ENCODE measurements at regions not wholly inside any gene's neighbourhood (a gene's known extent, or its start where the extent isn't known, plus 50 kb on each side); places are given as distances from the start of the nearest gene placed in this dataset.

GRCh38 chr10:83252596-83252995 lies 886.7 kb upstream of the GHITM start:
- no peak for DNase-seq

DNA sequence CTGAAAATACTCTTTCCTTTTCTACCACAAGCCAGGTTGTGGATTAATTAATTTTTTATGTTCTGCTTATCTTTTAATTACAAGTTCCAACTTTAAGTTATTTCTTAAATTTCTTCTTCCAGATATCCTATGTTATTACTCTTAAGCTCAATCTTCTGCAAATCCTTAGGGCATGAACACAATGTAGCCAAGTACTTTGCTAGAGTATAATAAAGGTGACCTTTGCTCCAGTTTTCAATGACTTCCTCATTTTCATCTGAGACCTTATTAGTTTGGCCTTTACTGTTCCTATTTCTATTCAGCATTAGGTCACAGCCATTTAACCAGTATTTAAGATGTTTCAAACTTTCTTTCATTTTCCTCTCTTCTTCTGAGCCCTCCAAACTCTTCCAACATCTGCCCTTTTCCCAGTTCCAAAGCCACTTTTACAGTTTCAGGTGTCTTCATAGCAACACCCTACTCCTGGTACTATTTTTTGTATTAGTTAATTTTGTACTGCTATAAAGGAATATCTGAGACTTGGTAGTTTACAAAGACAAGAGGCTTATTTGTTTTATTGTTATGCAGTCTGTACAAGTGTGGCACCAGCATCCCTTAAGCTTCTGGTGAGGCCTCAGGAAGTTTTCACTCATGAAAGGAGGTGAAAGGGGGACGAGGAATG lies 886.2 kb upstream of the GHITM start:
- DNase-seq, result no peak

DNA sequence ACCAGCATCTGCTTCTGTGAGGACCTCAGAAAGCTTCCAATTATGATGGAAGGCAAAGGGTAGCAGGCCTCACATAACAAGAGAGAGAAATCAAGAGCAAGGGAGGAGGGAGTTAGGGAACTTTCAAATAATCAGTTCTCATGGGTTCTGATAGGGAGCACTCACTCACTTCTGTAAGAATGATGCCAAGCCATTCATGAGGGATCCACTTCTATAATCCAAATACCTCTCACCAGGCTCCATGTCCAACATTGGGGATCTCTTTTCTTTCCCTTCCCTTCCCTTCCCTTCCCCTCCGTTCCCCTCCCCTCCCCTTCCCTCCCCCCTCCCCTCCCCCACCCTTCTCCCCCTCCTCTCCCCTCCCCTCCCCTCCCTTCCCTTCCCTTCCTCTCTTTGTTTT lies 884.6 kb upstream of the GHITM start:
- no peak for DNase-seq

- DNase-seq, result no peak
Measured at GRCh38 chr10:83262434-83262833, 876.9 kb upstream of the GHITM start.

- peak in 1 of 2 experiments; percentile 25 for DNase-seq
Measured at GRCh38 chr10:83272666-83273434, 866.5 kb upstream of the GHITM start.

- DNase-seq, result peak; percentile 63 to 82
Measured at GRCh38 chr10:83274088-83274487, 865.2 kb upstream of the GHITM start.

GRCh38 chr10:83276971-83277370 lies 862.3 kb upstream of the GHITM start:
- DNase-seq, result no peak

- no peak for DNase-seq
Measured at GRCh38 chr10:83283151-83283550, 856.2 kb upstream of the GHITM start.

DNA sequence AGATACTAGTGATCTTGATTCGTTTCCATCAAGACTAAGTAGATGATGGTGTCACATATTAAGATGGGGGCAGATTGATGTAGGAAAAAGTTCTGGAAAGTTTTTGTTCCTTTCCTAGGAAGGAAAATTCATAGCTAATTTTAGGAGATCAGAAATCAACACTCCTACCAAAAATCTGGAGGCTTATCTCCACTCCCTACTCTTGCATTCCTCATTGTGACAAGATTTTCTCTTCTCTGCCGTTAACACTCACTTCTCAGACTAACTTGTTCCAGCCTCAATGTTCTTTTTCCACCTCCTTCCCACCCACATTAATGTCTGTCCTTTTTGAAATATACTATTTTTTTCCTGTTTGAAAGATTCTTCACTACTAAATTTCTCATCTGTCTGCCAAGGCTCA lies 851.9 kb upstream of the GHITM start:
- DNase-seq, result no peak

GRCh38 chr10:83289373-83289772 lies 849.9 kb upstream of the GHITM start:
- DNase-seq, result peak in 1 of 2 experiments; percentile 0

DNA sequence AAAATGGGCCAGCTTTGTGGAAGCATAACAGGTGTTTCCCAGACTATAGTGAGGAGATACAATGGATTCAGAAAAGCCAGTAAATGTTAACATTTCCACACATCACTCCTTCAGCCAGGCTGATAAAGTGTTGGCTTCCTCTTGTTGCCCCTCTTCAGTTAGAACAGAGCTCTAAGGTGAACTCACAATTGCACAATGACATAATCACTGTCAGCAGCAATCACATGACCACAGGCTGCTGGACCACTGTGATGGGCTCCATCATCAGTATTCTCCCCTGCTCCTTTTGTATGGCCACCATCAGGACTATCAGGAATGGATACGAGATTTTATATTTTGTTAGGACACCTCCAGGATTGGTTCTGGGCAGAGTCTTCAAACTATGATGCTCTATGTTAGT lies 849.4 kb upstream of the GHITM start:
- DNase-seq, result no peak

DNA sequence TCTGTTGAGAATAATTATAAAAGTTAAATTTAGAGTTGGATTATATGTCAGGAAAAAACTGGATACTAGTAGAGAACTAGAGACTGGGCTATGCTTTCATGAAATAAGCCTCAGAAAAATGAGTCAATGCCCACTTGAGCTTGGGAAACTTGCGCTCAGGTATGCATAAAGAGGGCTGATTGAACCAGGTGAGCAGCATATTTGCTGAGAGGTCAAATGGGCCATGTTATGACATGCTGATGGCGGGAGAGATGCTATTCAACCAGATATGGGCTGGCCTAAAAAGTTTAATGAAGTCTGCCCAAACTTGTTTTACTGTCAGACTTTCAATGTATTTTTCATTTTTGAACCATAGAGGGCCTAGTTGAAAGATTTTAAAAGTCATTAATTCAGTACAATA lies 837.6 kb upstream of the GHITM start:
- DNase-seq, result no peak

DNA sequence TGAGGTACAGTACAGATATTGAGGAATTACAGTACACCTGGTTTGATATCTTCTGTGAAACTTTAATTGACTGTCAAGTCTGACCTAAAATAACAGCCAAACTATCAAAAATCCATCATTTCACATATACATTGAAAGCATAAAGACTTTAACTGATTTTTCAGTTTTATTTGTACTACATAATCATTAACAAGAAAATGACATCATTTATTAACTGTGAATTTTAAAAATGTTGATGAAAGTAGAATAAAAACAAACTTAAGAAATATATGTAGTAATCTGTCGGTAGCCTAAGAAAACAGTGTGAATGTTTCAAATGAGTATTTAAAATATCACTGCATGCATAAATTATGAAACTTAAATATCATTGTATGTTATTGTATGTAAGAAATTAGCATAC lies 836.7 kb upstream of the GHITM start:
- DNase-seq, result no peak

- DNase-seq, result no peak
Measured at GRCh38 chr10:83310688-83311087, 828.6 kb upstream of the GHITM start.

GRCh38 chr10:83312570-83312969 lies 826.7 kb upstream of the GHITM start:
- DNase-seq, result no peak

GRCh38 chr10:83332690-83333089 lies 806.6 kb upstream of the GHITM start:
- DNase-seq, result no peak

GRCh38 chr10:83333566-83333965 lies 805.7 kb upstream of the GHITM start:
- no peak for DNase-seq

- DNase-seq, result no peak
Measured at GRCh38 chr10:83343676-83344075, 795.6 kb upstream of the GHITM start.

DNA sequence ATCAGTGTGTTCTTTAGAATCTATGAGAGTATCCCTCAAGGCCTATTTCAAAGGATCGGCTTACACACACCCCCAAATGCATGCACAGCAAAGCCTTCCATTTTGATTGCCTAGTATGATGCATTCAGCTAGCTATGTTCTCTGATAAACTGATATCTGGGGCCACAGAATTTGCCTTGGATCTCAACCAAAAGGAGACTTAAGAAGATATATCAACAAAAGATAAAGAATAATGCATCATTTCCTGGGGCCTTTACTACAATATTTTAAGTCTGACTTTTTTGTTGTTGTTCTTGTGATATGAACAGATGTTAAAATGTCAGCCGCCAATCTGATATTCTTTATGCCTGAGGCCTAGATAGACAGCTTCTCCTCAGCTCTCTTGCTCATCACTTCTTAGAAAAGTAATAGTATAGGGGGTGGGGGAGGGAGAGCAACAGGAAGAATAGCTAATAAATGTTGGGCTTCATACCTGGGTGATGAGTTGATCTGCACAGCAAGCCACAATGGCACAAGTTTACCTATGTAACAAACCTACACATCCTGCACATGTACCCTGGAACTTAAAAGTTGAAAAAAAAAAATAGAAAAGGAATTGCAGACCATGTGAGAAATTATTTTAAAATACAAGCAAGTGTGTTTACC lies 792.9 kb upstream of the GHITM start:
- no peak for DNase-seq

- DNase-seq, result no peak
Measured at GRCh38 chr10:83352588-83352987, 786.7 kb upstream of the GHITM start.

DNA sequence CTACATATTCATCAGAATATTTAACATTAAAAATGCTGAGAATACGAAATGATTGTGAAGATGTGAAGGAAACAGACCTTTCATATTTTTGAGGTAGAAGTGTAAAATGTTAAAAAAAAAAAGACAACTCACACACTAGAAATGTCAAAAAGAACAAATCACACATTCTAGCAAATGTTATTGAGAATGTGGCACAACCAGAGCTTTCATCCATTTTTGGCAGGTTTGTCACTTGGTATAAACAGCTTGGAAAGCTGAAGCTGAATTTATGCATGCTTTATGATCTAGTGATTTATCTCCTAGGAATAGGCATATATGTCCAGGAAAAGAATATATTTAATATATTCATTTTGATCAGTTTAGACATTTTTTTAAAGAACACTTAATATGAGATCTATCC lies 784.9 kb upstream of the GHITM start:
- DNase-seq, result no peak

- no peak for DNase-seq
Measured at GRCh38 chr10:83357004-83357403, 782.3 kb upstream of the GHITM start.

- DNase-seq, result no peak
Measured at GRCh38 chr10:83357627-83358026, 781.7 kb upstream of the GHITM start.

DNA sequence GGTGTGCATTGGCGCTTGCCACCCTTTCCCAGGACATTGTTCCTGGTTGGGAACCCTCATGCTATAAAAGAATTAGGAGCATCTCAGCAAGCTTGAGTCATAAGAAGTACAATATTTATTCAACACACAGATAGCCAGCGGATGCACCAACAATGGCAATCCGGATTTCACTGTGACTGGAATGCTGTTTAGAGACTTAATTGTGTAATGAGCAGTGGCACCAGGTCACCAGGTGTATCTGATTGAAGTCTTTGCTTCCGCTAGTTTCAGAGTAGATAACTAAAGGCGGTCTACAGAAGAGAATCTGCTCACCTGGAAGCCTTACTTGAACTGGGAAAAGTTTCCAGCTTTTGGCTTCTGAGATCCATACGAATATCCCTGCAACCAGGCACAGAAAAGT lies 772.3 kb upstream of the GHITM start:
- no peak for DNase-seq
